ENCODE measurements at regions not wholly inside any gene's neighbourhood (a gene's known extent, or its start where the extent isn't known, plus 50 kb on each side); places are given as distances from the start of the nearest gene placed in this dataset.

DNA sequence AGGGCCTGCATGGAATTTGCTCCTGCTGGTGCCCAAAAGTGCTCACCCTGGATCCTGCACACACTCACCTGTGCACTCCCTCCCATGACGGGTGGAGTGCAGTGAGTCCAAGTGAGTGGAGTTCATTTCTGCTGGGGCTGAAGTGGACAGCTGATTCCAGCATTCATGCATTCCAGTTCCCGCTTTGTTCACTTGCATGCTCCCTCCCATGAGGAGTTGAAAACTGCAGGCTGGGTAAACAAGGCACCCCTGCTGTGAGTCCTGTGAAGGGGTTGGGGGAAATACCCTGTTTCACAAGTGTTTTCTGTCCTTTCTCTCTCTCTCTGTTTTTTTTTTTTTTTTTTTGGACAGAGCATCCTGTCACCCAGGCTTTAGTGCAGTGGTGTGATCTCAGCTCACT lies 454.1 kb upstream of the NOX3 start (continued):
- TF ChIP-seq, protein P1, sequence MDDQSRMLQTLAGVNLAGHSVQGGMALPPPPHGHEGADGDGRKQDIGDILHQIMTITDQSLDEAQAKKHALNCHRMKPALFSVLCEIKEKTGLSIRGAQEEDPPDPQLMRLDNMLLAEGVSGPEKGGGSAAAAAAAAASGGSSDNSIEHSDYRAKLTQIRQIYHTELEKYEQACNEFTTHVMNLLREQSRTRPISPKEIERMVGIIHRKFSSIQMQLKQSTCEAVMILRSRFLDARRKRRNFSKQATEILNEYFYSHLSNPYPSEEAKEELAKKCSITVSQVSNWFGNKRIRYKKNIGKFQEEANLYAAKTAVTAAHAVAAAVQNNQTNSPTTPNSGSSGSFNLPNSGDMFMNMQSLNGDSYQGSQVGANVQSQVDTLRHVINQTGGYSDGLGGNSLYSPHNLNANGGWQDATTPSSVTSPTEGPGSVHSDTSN (IDR thresholded peaks at IDR 0.05): no peak
- TF ChIP-seq EP300 (IDR thresholded peaks at IDR 0.05) (no peak), HEYL (CRISPR knock-in tag; IDR thresholded peaks at IDR 0.05) (no peak)

DNA sequence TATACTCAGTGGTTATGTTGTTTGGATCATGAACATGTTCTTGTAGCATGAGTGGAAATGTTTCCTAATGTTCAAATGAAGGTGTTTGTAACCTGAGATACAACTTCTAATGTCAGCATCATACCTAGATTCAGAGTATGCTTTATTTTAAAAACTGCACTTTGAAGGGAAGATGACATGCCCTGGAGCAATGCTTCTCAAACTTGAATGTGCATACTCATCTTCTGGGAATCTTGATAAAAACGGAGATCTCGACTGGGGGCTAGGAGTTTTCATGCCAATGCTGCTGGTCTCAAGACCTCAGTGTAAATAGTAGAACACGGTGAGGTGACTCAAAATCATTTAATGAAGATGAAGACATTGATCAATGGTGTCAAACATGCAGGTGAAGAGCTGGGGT lies 440.0 kb upstream of the NOX3 start:
- 3% methylated on average over 3 of the region's 3 CpGs for WGBS (ENCODE audit: missing lambda C conversion rate)
- H3K27ac ChIP-seq: no peak overlapping the region
- ChIA-PET CTCF (interaction anchor here (0.9 kb wide), 1 partner anchor 953 kb away, joined by 3 read pairs; no protein-coding TSS in a partner anchor), POLR2A (no interaction called here)
- ATAC-seq (no peak), FAIRE-seq (no peak), DNase-seq (ENCODE audit: low read depth in 1 of 2, low spot score in 1 of 2) (peak in 1 of 2 experiments; percentile 6)
- TF ChIP-seq NPAS2 (CRISPR knock-in tag; IDR thresholded peaks at IDR 0.05; ENCODE audit: borderline replicate concordance) (no peak), FOSB (CRISPR knock-in tag; IDR thresholded peaks at IDR 0.05) (no peak), ZC3H11A (IDR thresholded peaks at IDR 0.05) (no peak), RFX5 (IDR thresholded peaks at IDR 0.05) (no peak), CEBPB (IDR thresholded peaks at IDR 0.05) (no peak), JUNB (IDR thresholded peaks at IDR 0.05) (no peak), ESRRA (IDR thresholded peaks at IDR 0.05; ENCODE audit: borderline replicate concordance, low read length) (no peak), CHD2 (IDR thresholded peaks at IDR 0.05; ENCODE audit: low read length, partially characterized antibody) (no peak), MAFK (IDR thresholded peaks at IDR 0.05; ENCODE audit: partially characterized antibody) (no peak), NFE2L2 (conservative IDR thresholded peaks at IDR 0.05; ENCODE audit: low read length) (no peak), PHF8 (IDR thresholded peaks at IDR 0.05; ENCODE audit: borderline replicate concordance, low read depth) (no peak)
- TF ChIP-seq, protein P1 (IDR thresholded peaks at IDR 0.05): no peak
- H3K4me1 ChIP-seq: no peaks in the 10 kb centered on the region
- H3K9me3 ChIP-seq: no peaks in the 10 kb centered on the region
- no peak overlapping the region for H3K4me3 ChIP-seq
- no peak overlapping the region for H3K4me2 ChIP-seq

DNA sequence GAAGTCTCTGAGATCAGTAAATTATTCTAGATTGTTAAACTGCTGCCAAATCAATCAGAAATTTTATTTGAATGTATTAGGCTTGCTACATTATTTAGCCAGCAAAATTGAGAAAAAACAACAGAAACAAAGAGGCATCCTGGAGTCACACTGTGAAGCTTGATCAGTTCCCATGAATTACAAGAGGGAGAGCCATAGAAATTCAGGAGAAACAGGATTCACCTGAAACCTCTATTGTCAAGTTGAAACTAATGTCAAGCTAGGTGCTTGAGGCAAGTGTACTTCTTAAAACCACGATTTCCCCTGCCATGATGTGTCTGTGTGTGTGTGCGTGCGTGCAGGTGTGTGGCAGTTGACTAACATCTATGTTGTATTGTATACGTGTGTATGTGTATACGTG lies 439.1 kb upstream of the NOX3 start:
- no peaks in the 10 kb centered on the region for H3K9me3 ChIP-seq
- DNase-seq (ENCODE audit: low read depth in 1 of 2, low spot score in 1 of 2): no peak
- TF ChIP-seq, protein P2, sequence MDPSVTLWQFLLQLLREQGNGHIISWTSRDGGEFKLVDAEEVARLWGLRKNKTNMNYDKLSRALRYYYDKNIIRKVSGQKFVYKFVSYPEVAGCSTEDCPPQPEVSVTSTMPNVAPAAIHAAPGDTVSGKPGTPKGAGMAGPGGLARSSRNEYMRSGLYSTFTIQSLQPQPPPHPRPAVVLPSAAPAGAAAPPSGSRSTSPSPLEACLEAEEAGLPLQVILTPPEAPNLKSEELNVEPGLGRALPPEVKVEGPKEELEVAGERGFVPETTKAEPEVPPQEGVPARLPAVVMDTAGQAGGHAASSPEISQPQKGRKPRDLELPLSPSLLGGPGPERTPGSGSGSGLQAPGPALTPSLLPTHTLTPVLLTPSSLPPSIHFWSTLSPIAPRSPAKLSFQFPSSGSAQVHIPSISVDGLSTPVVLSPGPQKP (IDR thresholded peaks at IDR 0.05; ENCODE audit: low read depth, low read length): no peak
- TF ChIP-seq EP300 (IDR thresholded peaks at IDR 0.05) (no peak), HOXB13 (CRISPR knock-in tag; IDR thresholded peaks at IDR 0.05; ENCODE audit: low read depth) (no peak), EHF (CRISPR knock-in tag; IDR thresholded peaks at IDR 0.05) (no peak), JUN (IDR thresholded peaks at IDR 0.05) (no peak), NFE2L2 (conservative IDR thresholded peaks at IDR 0.05; ENCODE audit: low read length) (no peak), HDAC2 (IDR thresholded peaks at IDR 0.05) (no peak), RCOR1 (IDR thresholded peaks at IDR 0.05; ENCODE audit: low read depth, low read length) (no peak), CBX2 (IDR thresholded peaks at IDR 0.05; ENCODE audit: borderline replicate concordance, low read depth) (no peak), CHD2 (IDR thresholded peaks at IDR 0.05; ENCODE audit: low read length, partially characterized antibody) (no peak), CEBPB (IDR thresholded peaks at IDR 0.05) (no peak), KDM1A (IDR thresholded peaks at IDR 0.05; ENCODE audit: low read depth) (no peak), PHF8 (IDR thresholded peaks at IDR 0.05; ENCODE audit: borderline replicate concordance, low read depth) (no peak), FOXS1 (CRISPR knock-in tag; IDR thresholded peaks at IDR 0.05) (no peak), HOXA7 (CRISPR knock-in tag; IDR thresholded peaks at IDR 0.05) (no peak), POLR2AphosphoS2 (conservative IDR thresholded peaks at IDR 0.05; ENCODE audit: low read length) (no peak), SMC3 (IDR thresholded peaks at IDR 0.05) (no peak)
- TF ChIP-seq, protein P3, sequence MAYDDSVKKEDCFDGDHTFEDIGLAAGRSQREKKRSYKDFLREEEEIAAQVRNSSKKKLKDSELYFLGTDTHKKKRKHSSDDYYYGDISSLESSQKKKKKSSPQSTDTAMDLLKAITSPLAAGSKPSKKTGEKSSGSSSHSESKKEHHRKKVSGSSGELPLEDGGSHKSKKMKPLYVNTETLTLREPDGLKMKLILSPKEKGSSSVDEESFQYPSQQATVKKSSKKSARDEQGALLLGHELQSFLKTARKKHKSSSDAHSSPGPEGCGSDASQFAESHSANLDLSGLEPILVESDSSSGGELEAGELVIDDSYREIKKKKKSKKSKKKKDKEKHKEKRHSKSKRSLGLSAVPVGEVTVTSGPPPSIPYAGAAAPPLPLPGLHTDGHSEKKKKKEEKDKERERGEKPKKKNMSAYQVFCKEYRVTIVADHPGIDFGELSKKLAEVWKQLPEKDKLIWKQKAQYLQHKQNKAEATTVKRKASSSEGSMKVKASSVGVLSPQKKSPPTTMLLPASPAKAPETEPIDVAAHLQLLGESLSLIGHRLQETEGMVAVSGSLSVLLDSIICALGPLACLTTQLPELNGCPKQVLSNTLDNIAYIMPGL (CRISPR knock-in tag; IDR thresholded peaks at IDR 0.05; ENCODE audit: borderline replicate concordance): no peak
- TF ChIP-seq, protein P4, sequence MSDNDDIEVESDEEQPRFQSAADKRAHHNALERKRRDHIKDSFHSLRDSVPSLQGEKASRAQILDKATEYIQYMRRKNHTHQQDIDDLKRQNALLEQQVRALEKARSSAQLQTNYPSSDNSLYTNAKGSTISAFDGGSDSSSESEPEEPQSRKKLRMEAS (IDR thresholded peaks at IDR 0.05): no peak
- TF ChIP-seq, protein P1 (IDR thresholded peaks at IDR 0.05): no peak
- ChIA-PET POLR2A (no interaction called here), CTCF (no interaction called here)
- 62% methylated on average over 5 of the region's 5 CpGs for WGBS (ENCODE audit: missing lambda C conversion rate)
- no peak for ATAC-seq
- no peak overlapping the region for H3K4me2 ChIP-seq
- no peak overlapping the region for H3K4me3 ChIP-seq
- no peaks in the 10 kb centered on the region for H3K4me1 ChIP-seq
- FAIRE-seq: no peak
- H3K27ac ChIP-seq: no peak overlapping the region

Data from A549 (cell line).